HCT116 (cell line): ENCODE measurements at regions not wholly inside any gene's neighbourhood (a gene's known extent, or its start where the extent isn't known, plus 50 kb on each side); places are given as distances from the start of the nearest gene placed in this dataset.

Experiments
- ATAC-seq: fragments of 200-7000 bp; cut with Tn5 transposase; 2 replicates; pipeline ENCODE4 v1.9.1; 2020; ENCODE audit warnings: mild to moderate bottlenecking, moderate library complexity
- BruUV-seq: library from RNA; stranded (reverse); fragments of 400-500 nt; replicated peaks from 2 replicates; lab custom pipeline; 2021; lab: Mats Ljungman, UMichigan
- CTCF ChIA-PET: fragments of 300-600 bp; sonication (Branson Sonifier 250); formaldehyde crosslinking; loops from one replicate; lab custom pipeline; 2021; ENCODE audit warnings: antibody characterized with exemption; lab: Charles Lee
- POLR2A ChIA-PET: fragments of 300-600, 350-600 bp; sonication (Branson Sonifier 250); formaldehyde crosslinking; loops from one replicate; lab custom pipeline; 2021; ENCODE audit warnings: antibody characterized with exemption; lab: Charles Lee
- RAD21 ChIA-PET, 2 experiments: fragments of 300-600 bp; sonication (Branson Sonifier 250); formaldehyde crosslinking; loops; one replicate each; lab custom pipeline; 2023; ENCODE audit warnings: low total read pairs in 2 of 2; ENCODE audit not compliant: uncharacterized antibody in 2 of 2, unreplicated experiment in 2 of 2, low non-redundant PET in 1 of 2; lab: Charles Lee
- DNase-seq: peaks from one replicate; pipeline ENCODE4 v3.0.0-alpha.2; 2010; ENCODE audit warnings: low read depth, low spot score
- H2AFZ ChIP-seq: fragments of 200-600 bp; shearing (Covaris generic), sonication (generic); 2 replicates; pipeline ENCODE4 v1.6.1; 2017; ENCODE audit warnings: low read depth, mixed run types, mixed read lengths, antibody characterized with exemption, low read length; ENCODE audit not compliant: poor library complexity, severe bottlenecking
- H3K27ac ChIP-seq: 2 replicates; pipeline ENCODE4 v1.5.1; 2012; ENCODE audit warnings: low read depth, low read length
- H3K27me3 ChIP-seq: fragments of 200-600 bp; sonication (generic); 2 replicates; pipeline ENCODE4 v1.6.1; 2016; ENCODE audit warnings: mixed run types, low read length, mixed read lengths; ENCODE audit not compliant: insufficient read depth
- H3K36me3 ChIP-seq, 2 experiments: fragments of 200-500 bp in 1 of 2; fragments of 200-600 bp in 1 of 2; sonication (Bioruptor generic) in 1 of 2; sonication (generic) in 1 of 2; 2 replicates each; pipeline versions ENCODE4 v1.5.1 to v1.6.1; 2014 to 2016; ENCODE audit warnings: low read length in 2 of 2, inconsistent platforms in 1 of 2, mixed read lengths in 1 of 2, mixed run types in 1 of 2; ENCODE audit not compliant: insufficient read depth in 2 of 2, control insufficient read depth in 1 of 2
- H3K4me1 ChIP-seq, 2 experiments: fragments of 200-600 bp in 1 of 2; sonication (generic) in 1 of 2; 2 replicates each; pipeline versions ENCODE4 v1.5.1 to v1.6.1; 2012 to 2017; ENCODE audit warnings: low read length in 2 of 2, inconsistent platforms in 1 of 2, mild to moderate bottlenecking in 1 of 2, mixed read lengths in 1 of 2, mixed run types in 1 of 2, moderate library complexity in 1 of 2; ENCODE audit not compliant: insufficient read depth in 2 of 2, control insufficient read depth in 1 of 2
- H3K4me2 ChIP-seq: fragments of 200-600 bp; sonication (generic); 2 replicates; pipeline ENCODE4 v1.6.1; 2017; ENCODE audit warnings: mixed run types, low read length, mixed read lengths
- H3K4me3 ChIP-seq, 2 experiments: fragments of 200-600 bp in 1 of 2; sonication (generic) in 1 of 2; replicated peaks in 1 of 2; 2 replicates each; pipeline ENCODE4 v1.5.1; 2011 to 2016; ENCODE audit warnings: low read length in 2 of 2, control low read depth in 1 of 2, low read depth in 1 of 2, mild to moderate bottlenecking in 1 of 2, mixed read lengths in 1 of 2, mixed run types in 1 of 2
- H3K79me2 ChIP-seq: fragments of 200-600 bp; sonication (generic); 2 replicates; pipeline ENCODE4 v1.6.1; 2017; ENCODE audit warnings: mild to moderate bottlenecking, mixed run types, low read length, moderate library complexity, mixed read lengths; ENCODE audit not compliant: insufficient read depth
- H3K9ac ChIP-seq: fragments of 200-600 bp; sonication (generic); 2 replicates; pipeline ENCODE4 v1.6.1; 2016; ENCODE audit warnings: low read length, mixed read lengths
- H3K9me2 ChIP-seq: fragments of 200-600 bp; sonication (generic), shearing (Covaris generic); 2 replicates; pipeline ENCODE4 v1.6.1; 2017; ENCODE audit warnings: mixed run types, mild to moderate bottlenecking, moderate library complexity; ENCODE audit not compliant: insufficient read depth
- H3K9me3 ChIP-seq, 2 experiments: fragments of 200-500 bp in 1 of 2; fragments of 200-600 bp in 1 of 2; sonication (Bioruptor generic) in 1 of 2; sonication (generic) in 1 of 2; 2 replicates each; pipeline ENCODE4 v1.6.1; 2014 to 2017; ENCODE audit warnings: low read length in 2 of 2, mixed read lengths in 2 of 2, inconsistent platforms in 1 of 2, low read depth in 1 of 2, mild to moderate bottlenecking in 1 of 2, mixed run types in 1 of 2, moderate library complexity in 1 of 2; ENCODE audit not compliant: control insufficient read depth in 1 of 2, insufficient read depth in 1 of 2
- H4K20me1 ChIP-seq: fragments of 200-600 bp; sonication (generic), shearing (Covaris generic); 2 replicates; pipeline ENCODE4 v1.6.1; 2017; ENCODE audit warnings: mixed run types, mild to moderate bottlenecking, moderate library complexity; ENCODE audit not compliant: insufficient read depth
- ATF3 ChIP-seq: IDR thresholded peaks from 2 replicates; pipeline ENCODE4 v1.6.1; 2012
- CEBPB ChIP-seq: IDR thresholded peaks from 2 replicates; pipeline ENCODE4 v1.6.1; 2012; ENCODE audit warnings: low read depth
- CTCF ChIP-seq, 3 experiments: fragments of 200-600 bp in 1 of 3; sonication (generic) in 1 of 3; IDR thresholded peaks in 2 of 3; conservative IDR thresholded peaks in 1 of 3; 2 replicates each; pipeline ENCODE4 v1.5.1; 2012 to 2017; ENCODE audit warnings: low read depth in 2 of 3, low read length in 2 of 3, antibody characterized with exemption in 1 of 3, borderline replicate concordance in 1 of 3, control low read depth in 1 of 3, mild to moderate bottlenecking in 1 of 3, mixed read lengths in 1 of 3, mixed run types in 1 of 3, moderate library complexity in 1 of 3; ENCODE audit not compliant: insufficient read depth in 1 of 3
- EZH2phosphoT487 ChIP-seq: fragments of 200-600 bp; IDR thresholded peaks from 2 replicates; pipeline ENCODE4 v1.6.1; 2018; ENCODE audit warnings: antibody characterized with exemption, borderline replicate concordance
- POLR2A ChIP-seq: IDR thresholded peaks from 2 replicates; pipeline ENCODE4 v1.7.0; 2011; ENCODE audit warnings: borderline replicate concordance; ENCODE audit not compliant: insufficient read depth, insufficient read length; ENCODE audit errors: extremely low read depth
- RAD21 ChIP-seq: IDR thresholded peaks from 2 replicates; pipeline ENCODE4 v1.6.1; 2012; ENCODE audit warnings: low read depth, mild to moderate bottlenecking
- SP1 ChIP-seq: IDR thresholded peaks from 2 replicates; pipeline ENCODE4 v1.6.1; 2012; ENCODE audit warnings: low read depth
- SRF ChIP-seq: IDR thresholded peaks from 2 replicates; pipeline ENCODE4 v1.6.1; 2012; ENCODE audit warnings: low read depth
- ZFX ChIP-seq: fragments of 450-650 bp; IDR thresholded peaks from 2 replicates; pipeline ENCODE4 v1.6.1; 2017
- intact Hi-C: fragments of 100-400 bp; cut with micrococcal nuclease; formaldehyde crosslinking; loops from 2 replicates; pipeline ENCODE4 v1.10.0; 2022

DNA sequence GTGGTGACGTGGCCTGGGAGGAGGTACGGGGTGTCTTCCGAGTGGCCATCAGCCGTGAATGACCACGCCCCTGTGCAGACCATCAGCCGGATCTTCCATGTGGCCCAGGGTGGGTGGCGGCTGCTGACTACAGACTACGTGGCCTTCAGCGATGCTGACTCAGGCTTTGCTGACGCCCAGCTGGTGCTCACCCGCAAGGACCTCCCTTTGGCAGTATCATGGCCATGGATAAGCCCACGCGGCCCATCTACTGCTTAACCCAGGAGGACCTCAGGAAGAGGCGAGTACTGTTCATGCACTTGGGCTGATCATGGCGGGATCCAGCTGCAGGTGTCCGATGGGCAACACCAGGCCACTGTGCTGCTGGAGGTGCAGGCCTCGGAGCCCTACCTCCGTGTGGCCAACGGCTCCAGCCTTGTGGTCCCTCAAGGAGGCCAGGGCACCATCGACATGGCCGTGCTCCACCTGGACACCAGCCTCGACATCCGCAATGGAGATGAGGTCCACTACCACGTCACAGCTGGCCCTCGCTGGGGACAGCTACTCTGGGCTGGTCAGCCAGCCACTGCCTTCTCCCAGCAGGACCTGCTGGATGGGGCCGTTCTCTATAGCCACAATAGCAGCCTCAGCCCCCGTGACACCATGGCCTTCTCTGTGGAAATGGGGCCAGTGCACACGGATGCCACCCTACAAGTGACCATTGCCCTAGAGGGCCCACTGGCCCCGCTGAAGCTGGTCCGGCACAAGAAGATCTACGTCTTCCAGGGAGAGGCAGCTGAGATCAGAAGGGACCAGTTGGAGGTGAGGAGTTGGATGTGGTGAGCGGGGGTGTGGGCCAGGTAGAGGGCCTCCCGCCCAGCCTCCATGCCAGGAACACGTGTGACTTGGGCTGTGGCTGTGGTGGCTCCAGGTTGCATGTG, 178.4 kb downstream of the TBC1D2B start:
- DNase-seq = no peak
- Histone ChIP-seq H3K36me3 (no peaks in the 10 kb centered on the region), H3K4me3 (no peak overlapping the region), H3K4me2 (no peak overlapping the region), H3K9me2 (no peaks in the 10 kb centered on the region), H3K79me2 (no peaks in the 10 kb centered on the region), H3K27ac (no peak overlapping the region), H3K4me1 (no peaks in the 10 kb centered on the region), H3K9ac (no peak overlapping the region), H2AFZ (no peak overlapping the region), H3K9me3 (no peaks in the 10 kb centered on the region), H3K27me3 (no peaks in the 10 kb centered on the region), H4K20me1 (no peaks in the 10 kb centered on the region)
- BruUV-seq = no TSS peak
- RAD21 ChIA-PET = no interaction called here
- POLR2A ChIA-PET = no interaction called here
- TF ChIP-seq ATF3 (no peak), SRF (no peak), CEBPB (no peak), RAD21 (no peak), EZH2phosphoT487 (no peak), CTCF (IDR thresholded peaks at IDR 0.05 in 2 of 3, conservative IDR thresholded peaks at IDR 0.05 in 1 of 3; ENCODE audit: borderline replicate concordance in 1 of 3, insufficient read depth in 1 of 3, low read depth in 2 of 3, low read length in 2 of 3) (no peak), POLR2A (no peak), ZFX (no peak), SP1 (no peak)
- ATAC-seq = no peak
- intact Hi-C loops = no loop called here
- CTCF ChIA-PET = no interaction called here
